ENCODE measurements at regions not wholly inside any gene's neighbourhood (a gene's known extent, or its start where the extent isn't known, plus 50 kb on each side); places are given as distances from the start of the nearest gene placed in this dataset.
A peak's percentile ranks its signal among the peaks of the same experiment; 100 is the strongest.

- no peak for TF ChIP-seq CTCF (IDR thresholded peaks at IDR 0.05; ENCODE audit: insufficient read depth, low read depth, low read length)
- DNase-seq (ENCODE audit: low read depth), result no peak
- H3K4me3 ChIP-seq (ENCODE audit: low read depth, low read length), result no peak overlapping the region
Observed at GRCh38 chr5:143552680-143553079, 149.2 kb upstream of the NR3C1 start.

GRCh38 chr5:143551820-143552251, 148.3 kb upstream of the NR3C1 start:
- H3K4me3 ChIP-seq (ENCODE audit: low read depth, low read length), result no peak overlapping the region
- no peak for DNase-seq (ENCODE audit: low read depth)
- TF ChIP-seq CTCF (IDR thresholded peaks at IDR 0.05; ENCODE audit: insufficient read depth, low read depth, low read length), result no peak

- no peak for TF ChIP-seq CTCF (IDR thresholded peaks at IDR 0.05; ENCODE audit: insufficient read depth, low read depth, low read length)
- no peak for DNase-seq (ENCODE audit: low read depth)
- H3K4me3 ChIP-seq (ENCODE audit: low read depth, low read length), result no peak overlapping the region
Observed at GRCh38 chr5:143550986-143551630, 147.6 kb upstream of the NR3C1 start.

- peak; percentile 38 for DNase-seq (ENCODE audit: low read depth)
- TF ChIP-seq CTCF (IDR thresholded peaks at IDR 0.05; ENCODE audit: insufficient read depth, low read depth, low read length), result no peak
- H3K4me3 ChIP-seq (ENCODE audit: low read depth, low read length), result no peak overlapping the region
Observed at GRCh38 chr5:143547342-143547741, 143.9 kb upstream of the NR3C1 start.

- H3K4me3 ChIP-seq (ENCODE audit: low read depth, low read length), result no peak overlapping the region
- no peak for DNase-seq (ENCODE audit: low read depth)
- TF ChIP-seq CTCF (IDR thresholded peaks at IDR 0.05; ENCODE audit: insufficient read depth, low read depth, low read length), result no peak
Observed at GRCh38 chr5:143546394-143546793, 142.9 kb upstream of the NR3C1 start.

- no peak for DNase-seq (ENCODE audit: low read depth)
- TF ChIP-seq CTCF (IDR thresholded peaks at IDR 0.05; ENCODE audit: insufficient read depth, low read depth, low read length), result no peak
Observed at GRCh38 chr5:143544606-143545005, 141.1 kb upstream of the NR3C1 start.

More at GRCh38 chr5:143544606-143545005, 141.1 kb upstream of the NR3C1 start:
- no peak overlapping the region for H3K4me3 ChIP-seq (ENCODE audit: low read depth, low read length)

Data from fibroblast of villous mesenchyme (primary cell).